Kidney capillary endothelial cell (primary cell): ENCODE measurements at regions not wholly inside any gene's neighbourhood (a gene's known extent, or its start where the extent isn't known, plus 50 kb on each side); places are given as distances from the start of the nearest gene placed in this dataset.
"Not testable (repeated sequence)": the region's sequence is repeated elsewhere in the genome, so short reads cannot be mapped to it uniquely, and the experiment has no call there.

Source experiments
- DNase-seq: peaks from one replicate; pipeline ENCODE4 v3.0.0-alpha.2; 2018; ENCODE audit warnings: low spot score

DNA sequence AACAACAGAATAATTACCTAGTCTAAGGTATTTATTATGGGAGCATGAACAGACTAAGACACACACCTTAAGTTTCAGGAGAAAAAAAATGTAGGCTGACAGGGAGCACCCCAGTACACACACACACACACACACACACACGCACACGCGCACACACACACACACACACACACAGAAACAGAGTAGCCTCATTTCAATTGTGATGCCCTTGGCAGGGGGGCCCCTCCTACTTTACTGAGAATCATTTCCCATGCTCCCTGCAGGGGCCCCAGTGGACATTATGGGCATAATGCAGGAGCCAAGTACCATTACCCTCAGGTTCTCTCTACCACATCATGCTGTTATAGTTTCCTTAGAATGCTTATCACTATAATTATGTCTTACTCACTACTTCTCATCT lies 104.9 kb downstream of the CDC7 start:
- no peak for DNase-seq

DNA sequence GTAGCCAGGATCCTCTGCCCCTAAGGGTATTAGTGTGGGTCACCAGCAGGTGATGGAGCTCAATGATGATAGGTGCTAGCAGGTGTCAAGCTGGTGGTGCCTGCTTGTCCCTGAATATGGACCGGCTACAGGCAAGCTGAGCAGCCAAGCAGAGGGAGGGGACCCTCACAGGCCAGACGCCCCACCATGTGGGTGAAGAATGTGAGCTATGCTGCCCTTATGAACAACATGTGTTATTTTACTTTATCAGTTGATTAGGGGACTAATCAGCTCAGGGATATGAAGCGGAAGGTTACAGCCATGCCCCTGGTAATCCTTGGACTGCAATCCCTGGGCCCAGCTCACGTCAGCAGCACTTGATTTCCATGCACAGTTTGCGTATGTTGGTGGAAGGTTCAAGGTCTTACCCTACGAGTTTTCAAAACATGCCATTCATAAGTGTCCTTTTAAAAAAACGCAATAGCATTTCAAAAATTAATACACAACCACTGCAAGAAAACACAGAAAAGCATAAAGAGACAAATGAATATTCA lies 106.0 kb downstream of the CDC7 start:
- no peak for DNase-seq

DNA sequence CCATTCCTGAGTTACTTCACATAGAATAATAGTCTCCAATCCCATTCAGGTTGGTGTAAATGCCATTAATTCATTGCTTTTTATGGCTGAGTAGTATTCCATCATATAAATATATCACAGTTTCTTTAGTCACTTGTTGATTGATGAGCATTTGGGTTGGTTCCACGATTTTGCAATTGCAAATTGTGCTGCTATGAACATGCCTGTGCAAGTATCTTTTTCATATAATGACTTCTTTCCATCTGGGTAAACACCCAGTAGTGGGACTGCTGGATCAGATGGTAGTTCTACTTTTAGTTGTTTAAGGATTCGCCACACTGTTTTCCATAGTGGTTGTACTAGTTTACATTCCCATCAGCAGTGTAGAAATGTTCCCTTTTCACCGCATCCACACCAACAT lies 107.0 kb downstream of the CDC7 start:
- not testable (repeated sequence) for DNase-seq

DNA sequence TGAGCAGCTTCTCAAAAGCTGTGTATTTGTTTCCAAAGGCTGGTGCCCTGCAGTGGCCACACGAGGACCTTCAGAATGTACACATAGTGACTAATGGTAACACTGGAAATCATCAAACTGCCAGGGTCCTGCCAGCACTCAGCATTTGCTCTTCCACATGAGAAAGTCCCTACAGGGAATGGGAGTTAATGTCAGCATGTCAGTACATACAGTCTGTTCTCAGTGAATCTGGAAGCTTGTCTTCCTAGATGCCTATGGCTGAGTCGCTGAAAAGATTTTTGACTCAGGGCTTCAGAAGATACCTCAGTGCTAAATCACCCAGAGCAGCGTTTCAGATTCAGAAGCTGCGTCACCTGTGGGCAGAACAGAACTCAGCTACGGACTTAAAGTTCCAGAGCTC lies 108.2 kb downstream of the CDC7 start:
- DNase-seq: no peak

DNA sequence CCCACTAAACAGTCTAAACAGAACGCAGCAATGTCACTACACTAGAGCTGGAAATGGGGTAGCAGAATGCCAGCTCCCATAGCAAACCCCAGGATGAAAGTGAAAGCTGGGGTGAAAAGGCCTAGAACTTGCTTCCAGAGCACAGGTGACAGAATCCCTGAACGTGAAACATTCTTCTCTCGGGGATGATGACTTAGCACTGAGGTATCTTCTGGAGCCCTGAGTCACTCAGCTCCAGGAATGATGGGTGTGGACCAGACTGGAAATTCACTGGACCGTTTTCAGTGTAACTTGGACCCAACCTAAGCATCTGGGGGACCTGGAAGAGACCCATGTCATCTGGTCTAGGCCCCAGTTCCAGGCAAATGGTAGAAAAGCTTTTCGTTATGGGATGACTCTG lies 108.9 kb downstream of the CDC7 start:
- DNase-seq: no peak

DNA sequence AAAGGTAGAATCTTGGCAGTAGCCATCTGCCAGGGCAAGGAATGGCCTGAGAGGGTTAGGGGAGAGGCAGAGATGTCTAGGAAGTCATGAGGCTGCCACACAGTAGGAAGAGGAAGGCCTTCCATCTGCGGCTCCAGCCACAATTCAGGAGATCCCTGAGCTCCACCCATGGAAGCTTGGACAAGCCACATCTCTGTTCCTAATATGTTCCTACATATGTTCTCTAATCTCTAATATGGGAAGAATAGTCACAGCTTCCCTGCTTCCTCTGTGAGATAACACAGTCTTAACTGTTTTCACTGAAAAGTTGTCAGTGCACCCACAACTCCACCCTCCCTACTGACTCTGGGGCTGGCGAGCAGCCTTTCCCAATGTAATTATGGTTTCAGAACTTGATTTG lies 109.5 kb downstream of the CDC7 start:
- no peak for DNase-seq

DNA sequence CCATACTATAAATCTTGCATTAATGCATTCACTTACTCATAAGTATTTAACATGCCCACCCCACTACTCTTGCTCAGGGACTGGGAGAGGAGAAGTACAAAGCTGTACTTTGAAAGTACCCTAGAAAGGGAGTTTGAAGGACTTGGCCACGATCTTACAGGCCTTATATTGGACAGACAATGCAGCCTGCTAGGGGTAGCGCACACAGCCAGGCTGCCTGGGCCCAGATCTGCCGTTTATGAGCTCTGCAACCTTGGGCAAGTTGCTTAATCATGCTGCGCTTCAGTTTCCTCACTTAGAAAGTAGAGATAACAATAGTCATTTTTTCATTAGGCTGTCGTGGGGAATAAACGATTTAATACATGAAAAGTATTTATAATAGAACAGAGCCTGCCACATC lies 110.1 kb downstream of the CDC7 start:
- DNase-seq: no peak

DNA sequence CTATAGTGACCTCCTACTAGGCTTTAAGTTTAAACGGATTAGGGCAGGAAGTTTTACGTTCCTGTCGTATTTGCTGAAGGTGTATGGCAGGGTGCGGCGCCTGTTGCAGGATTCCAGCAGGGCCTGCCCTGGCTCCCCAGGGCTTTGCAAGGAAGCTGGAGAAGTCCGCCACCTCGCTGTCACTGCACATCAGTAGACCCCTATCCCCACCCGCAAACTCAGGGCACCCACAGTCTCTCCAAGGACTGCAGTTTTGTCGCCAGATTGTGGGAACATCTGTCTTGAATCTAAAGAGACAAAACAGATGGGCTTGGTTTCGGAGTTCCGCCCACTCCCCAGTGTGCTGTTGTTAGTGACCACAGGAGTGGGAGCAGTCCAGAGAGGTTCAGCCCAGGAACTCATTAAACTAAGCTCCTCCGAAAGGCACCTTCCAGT lies 110.8 kb downstream of the CDC7 start:
- DNase-seq: no peak

DNA sequence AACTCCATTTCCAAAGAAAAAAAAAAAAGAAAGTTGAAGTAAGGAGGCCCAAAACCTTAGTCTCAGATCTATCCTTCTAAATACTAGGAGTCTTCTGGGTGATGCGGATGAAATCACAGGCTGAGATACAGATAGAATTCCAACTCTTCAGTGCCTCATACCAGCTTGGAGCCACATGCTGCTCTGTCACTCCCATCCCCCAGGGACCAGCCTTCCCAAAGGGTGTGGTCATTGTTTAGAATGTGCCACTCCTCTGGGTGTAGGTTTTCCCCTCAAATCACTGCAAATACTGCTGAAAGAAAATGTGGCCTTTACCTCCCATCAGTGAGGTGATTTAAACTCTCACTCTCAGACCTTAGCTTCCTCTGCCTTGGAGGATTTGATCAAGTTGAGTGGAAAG lies 112.9 kb downstream of the CDC7 start:
- DNase-seq: no peak

DNA sequence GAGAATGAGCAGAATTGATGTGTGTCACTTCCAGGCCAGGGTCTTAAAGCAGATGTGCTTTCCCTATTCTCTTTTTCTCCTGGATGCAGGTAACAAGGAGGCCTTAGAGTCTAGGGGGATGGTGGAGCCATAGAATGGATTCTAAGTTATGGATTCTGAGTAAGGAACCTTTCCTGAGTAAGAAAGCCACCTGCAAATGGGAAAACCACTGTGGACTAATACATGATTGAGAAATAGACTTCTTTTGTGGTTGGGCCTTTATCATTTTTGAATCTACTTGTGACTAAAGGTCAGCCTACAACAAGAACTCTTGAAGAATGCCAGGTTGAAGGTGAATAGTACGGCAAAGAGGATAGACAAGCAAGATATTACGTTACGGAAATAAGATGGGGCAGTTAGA lies 116.1 kb downstream of the CDC7 start:
- no peak for DNase-seq

DNA sequence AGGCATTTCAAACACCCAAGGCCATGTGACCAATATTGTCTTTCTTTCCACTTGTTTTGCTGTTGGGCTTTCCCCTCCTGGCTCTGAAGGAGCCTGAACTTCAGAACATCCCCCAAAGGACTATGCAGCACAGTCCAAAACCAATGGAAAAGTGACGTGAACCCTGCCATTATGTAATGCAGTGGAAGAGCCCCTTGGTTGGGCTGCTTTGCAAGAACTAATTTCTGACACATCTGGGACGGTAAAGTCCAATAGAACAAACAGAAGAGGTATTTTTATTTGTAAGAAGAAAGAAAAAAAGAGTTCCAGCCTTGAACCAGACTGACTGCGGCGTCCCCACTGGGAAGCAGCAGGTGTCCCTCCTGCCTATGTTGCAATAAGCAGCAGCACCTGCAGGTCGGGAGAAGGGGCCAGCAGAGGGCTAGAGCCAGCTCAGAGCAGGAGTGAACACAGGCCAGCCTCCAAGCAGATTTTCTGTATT lies 116.7 kb downstream of the CDC7 start:
- DNase-seq: no peak

DNA sequence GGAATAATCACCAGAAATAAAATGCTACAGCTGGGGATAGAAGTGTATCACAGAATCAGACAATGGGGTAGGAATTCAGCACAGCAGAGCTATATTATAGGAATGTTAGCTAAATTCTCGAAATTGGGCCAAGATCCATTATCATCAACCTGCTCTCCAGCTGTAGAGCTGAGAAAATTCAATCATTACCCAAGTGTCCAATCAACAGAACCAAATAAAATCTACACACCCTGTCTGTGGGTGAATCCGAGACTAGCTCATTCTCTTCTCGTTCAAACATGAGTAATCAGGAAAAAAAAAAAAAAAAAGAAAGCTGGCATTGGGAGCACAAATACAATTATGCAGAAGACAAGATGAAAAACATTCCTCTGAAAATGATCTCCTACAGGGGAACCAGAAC lies 119.2 kb downstream of the CDC7 start:
- no peak for DNase-seq

DNA sequence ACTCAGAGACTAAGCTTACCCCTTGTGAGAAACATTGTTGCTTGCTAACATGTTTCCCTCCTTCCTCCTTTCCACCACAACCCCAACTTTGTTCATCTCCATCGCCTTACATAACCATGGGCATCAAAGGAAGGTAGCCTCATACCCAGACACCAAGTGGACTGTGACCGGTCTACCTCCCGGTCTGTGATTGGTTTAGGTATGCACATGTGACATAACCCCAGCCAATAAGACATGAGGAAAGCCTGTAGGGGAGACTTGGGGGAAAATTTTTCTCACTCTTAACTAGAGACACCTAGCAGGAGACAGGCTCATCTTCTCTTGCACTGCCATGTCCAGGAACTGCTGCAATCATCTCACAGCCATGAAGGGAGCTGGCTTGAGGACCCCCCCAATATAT lies 120.7 kb downstream of the CDC7 start:
- no peak for DNase-seq

DNA sequence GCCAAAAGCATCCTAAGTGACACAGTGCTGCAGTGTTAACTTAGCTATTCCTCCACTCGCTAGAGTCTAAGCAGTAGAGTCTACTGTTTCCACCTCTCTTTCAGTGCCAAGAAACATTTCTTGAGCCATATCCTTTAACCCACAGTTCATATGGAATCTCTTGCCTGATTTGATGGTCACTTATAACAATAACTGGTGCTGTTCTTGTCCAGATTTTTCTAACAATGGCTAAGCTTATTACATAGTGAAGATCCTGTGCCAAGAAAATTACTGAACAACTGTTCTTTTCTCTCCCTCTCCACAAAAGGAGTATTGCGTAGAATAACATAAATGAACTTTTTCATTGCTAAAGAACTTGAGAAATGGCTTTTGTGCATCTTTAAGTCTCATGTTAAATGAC lies 121.3 kb downstream of the CDC7 start:
- no peak for DNase-seq

DNA sequence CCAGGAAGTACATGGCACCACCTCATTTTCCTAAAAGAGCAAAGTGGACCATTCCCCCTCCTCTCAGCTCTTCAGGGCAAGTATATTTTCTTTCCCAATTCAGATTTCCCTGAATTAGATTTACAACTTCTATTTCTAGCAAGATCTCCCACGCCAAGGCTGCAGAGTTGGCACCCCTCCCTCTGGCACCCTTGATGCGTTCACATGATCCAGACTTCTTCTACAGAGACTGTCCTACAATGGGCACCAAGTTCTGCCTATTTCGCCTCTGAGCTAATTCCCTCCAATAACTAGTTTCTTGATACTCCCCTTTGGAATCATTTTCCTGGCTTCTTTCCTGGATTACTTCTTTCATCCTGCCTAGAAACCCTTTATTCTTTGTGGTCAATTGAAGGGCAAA lies 122.0 kb downstream of the CDC7 start:
- no peak for DNase-seq

DNA sequence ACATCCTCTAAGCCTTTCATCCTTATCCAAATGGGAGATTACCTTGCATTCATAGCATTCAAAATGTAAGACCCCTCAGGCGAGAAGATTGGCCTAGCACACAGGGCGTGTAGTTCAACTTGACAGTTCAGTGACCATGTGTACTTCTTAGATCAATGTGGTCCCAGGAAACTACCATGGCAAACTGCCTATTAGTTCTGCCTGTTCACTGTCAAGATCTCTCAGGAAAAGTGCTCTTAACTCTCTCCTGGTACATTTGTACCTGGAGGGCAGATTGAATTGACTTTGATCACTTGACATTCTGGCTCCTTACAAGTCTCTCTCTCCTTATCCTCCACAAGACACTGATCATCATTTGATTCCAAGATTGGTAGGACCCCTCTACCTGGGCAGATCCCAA lies 122.4 kb downstream of the CDC7 start:
- no peak for DNase-seq

DNA sequence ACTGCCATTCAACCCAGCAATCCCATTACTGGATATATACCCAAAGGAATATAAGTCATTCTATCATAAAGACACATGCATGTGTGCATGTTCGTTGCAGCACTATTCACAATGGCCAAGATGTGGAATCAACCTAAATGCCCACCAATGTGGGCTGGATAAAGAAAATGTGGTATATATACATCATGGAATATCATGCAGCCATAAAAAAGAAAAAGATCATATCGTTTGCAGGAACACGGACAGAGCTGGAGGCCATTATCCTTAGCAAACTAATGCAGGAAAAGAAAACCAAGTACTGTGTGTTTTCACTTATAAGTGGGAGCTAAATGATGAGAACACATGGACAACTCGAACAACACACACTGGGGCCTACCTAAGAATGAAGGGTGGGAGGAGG lies 123.7 kb downstream of the CDC7 start:
- DNase-seq: no peak
